Mucosa of stomach (tissue), 1 donor: ENCODE measurements at regions not wholly inside any gene's neighbourhood (a gene's known extent, or its start where the extent isn't known, plus 50 kb on each side); places are given as distances from the start of the nearest gene placed in this dataset.

Source experiments
- H3K27me3 ChIP-seq: one replicate; pipeline ENCODE4 v1.7.0; 2013; ENCODE audit warnings: mild to moderate bottlenecking, low read length; ENCODE audit not compliant: control insufficient read depth, insufficient read depth
- H3K36me3 ChIP-seq: one replicate; pipeline ENCODE4 v1.7.0; 2013; ENCODE audit warnings: low read length; ENCODE audit not compliant: control insufficient read depth, insufficient read depth
- H3K4me1 ChIP-seq: one replicate; pipeline ENCODE4 v1.7.0; 2013; ENCODE audit warnings: mild to moderate bottlenecking, low read length; ENCODE audit not compliant: control insufficient read depth, insufficient read depth
- H3K4me3 ChIP-seq: one replicate; pipeline ENCODE4 v1.7.0; 2013; ENCODE audit warnings: low read length
- H3K9ac ChIP-seq: one replicate; pipeline ENCODE4 v1.7.0; 2013; ENCODE audit warnings: mild to moderate bottlenecking, low read length, moderate library complexity
- H3K9me3 ChIP-seq: one replicate; pipeline ENCODE4 v1.7.0; 2013; ENCODE audit warnings: mild to moderate bottlenecking, low read length, moderate library complexity; ENCODE audit not compliant: control insufficient read depth
- donor health status: Pancreatic carcinoma.

GRCh38 chr15:62792986-62793751 lies 249.4 kb upstream of the TPM1 start:
- no peak overlapping the region for H3K9ac ChIP-seq
- H3K27me3 ChIP-seq: no peaks in the 10 kb centered on the region
- H3K36me3 ChIP-seq: peaks cover 22% of the 10 kb centered on the region

GRCh38 chr15:62793752-62794144 lies 248.8 kb upstream of the TPM1 start:
- Histone ChIP-seq H3K4me3 (no peak overlapping the region), H3K36me3 (peaks cover 22% of the 10 kb centered on the region), H3K9me3 (no peaks in the 10 kb centered on the region), H3K27me3 (no peaks in the 10 kb centered on the region), H3K4me1 (no peaks in the 10 kb centered on the region), H3K9ac (no peak overlapping the region)

More at GRCh38 chr15:62792986-62793751, 249.4 kb upstream of the TPM1 start:
- Histone ChIP-seq H3K9me3 (no peaks in the 10 kb centered on the region), H3K4me1 (no peaks in the 10 kb centered on the region), H3K4me3 (no peak overlapping the region)

- H3K4me1 ChIP-seq: no peaks in the 10 kb centered on the region
- no peaks in the 10 kb centered on the region for H3K9me3 ChIP-seq
- H3K27me3 ChIP-seq: no peaks in the 10 kb centered on the region
- no peak overlapping the region for H3K4me3 ChIP-seq
- H3K9ac ChIP-seq: no peak overlapping the region
- peaks cover 22% of the 10 kb centered on the region for H3K36me3 ChIP-seq
These were observed 247.4 kb upstream of the TPM1 start for GRCh38 chr15:62795171-62795570.

- Histone ChIP-seq H3K4me3 (no peak overlapping the region), H3K27me3 (no peaks in the 10 kb centered on the region), H3K4me1 (no peaks in the 10 kb centered on the region), H3K9me3 (no peaks in the 10 kb centered on the region), H3K9ac (no peak overlapping the region), H3K36me3 (peaks cover 22% of the 10 kb centered on the region)
These were observed 246.5 kb upstream of the TPM1 start for GRCh38 chr15:62795700-62796695.

- H3K9ac ChIP-seq: no peak overlapping the region
- no peaks in the 10 kb centered on the region for H3K9me3 ChIP-seq
- H3K4me1 ChIP-seq: no peaks in the 10 kb centered on the region
- no peaks in the 10 kb centered on the region for H3K27me3 ChIP-seq
- H3K4me3 ChIP-seq: no peak overlapping the region
- peaks cover 22% of the 10 kb centered on the region for H3K36me3 ChIP-seq
These were observed 245.4 kb upstream of the TPM1 start for GRCh38 chr15:62797171-62797570.

GRCh38 chr15:62798536-62798935 lies 244.0 kb upstream of the TPM1 start:
- no peak overlapping the region for H3K9ac ChIP-seq
- no peaks in the 10 kb centered on the region for H3K4me1 ChIP-seq
- no peaks in the 10 kb centered on the region for H3K9me3 ChIP-seq
- H3K4me3 ChIP-seq: no peak overlapping the region
- peaks cover 26% of the 10 kb centered on the region for H3K36me3 ChIP-seq
- H3K27me3 ChIP-seq: no peaks in the 10 kb centered on the region

GRCh38 chr15:62799037-62799436 lies 243.5 kb upstream of the TPM1 start:
- Histone ChIP-seq H3K9me3 (no peaks in the 10 kb centered on the region), H3K4me3 (no peak overlapping the region), H3K27me3 (no peaks in the 10 kb centered on the region), H3K4me1 (no peaks in the 10 kb centered on the region), H3K36me3 (peaks cover 26% of the 10 kb centered on the region), H3K9ac (no peak overlapping the region)

- no peaks in the 10 kb centered on the region for H3K4me1 ChIP-seq
- peaks cover 25% of the 10 kb centered on the region for H3K36me3 ChIP-seq
- no peaks in the 10 kb centered on the region for H3K9me3 ChIP-seq
- no peaks in the 10 kb centered on the region for H3K27me3 ChIP-seq
- no peak overlapping the region for H3K4me3 ChIP-seq
- no peak overlapping the region for H3K9ac ChIP-seq
These were observed 242.6 kb upstream of the TPM1 start for GRCh38 chr15:62799919-62800318.

GRCh38 chr15:62802612-62803011 lies 239.9 kb upstream of the TPM1 start:
- no peak overlapping the region for H3K4me3 ChIP-seq
- no peaks in the 10 kb centered on the region for H3K27me3 ChIP-seq
- H3K9ac ChIP-seq: no peak overlapping the region
- no peaks in the 10 kb centered on the region for H3K9me3 ChIP-seq
- H3K4me1 ChIP-seq: no peaks in the 10 kb centered on the region
- H3K36me3 ChIP-seq: peaks cover 15% of the 10 kb centered on the region

- H3K36me3 ChIP-seq: peaks cover 13% of the 10 kb centered on the region
- H3K4me1 ChIP-seq: no peaks in the 10 kb centered on the region
- H3K9me3 ChIP-seq: no peaks in the 10 kb centered on the region
- no peak overlapping the region for H3K9ac ChIP-seq
- no peaks in the 10 kb centered on the region for H3K27me3 ChIP-seq
- H3K4me3 ChIP-seq: no peak overlapping the region
These were observed 238.6 kb upstream of the TPM1 start for GRCh38 chr15:62803856-62804400.

GRCh38 chr15:62805502-62805901 lies 237.0 kb upstream of the TPM1 start:
- Histone ChIP-seq H3K27me3 (no peaks in the 10 kb centered on the region), H3K36me3 (peaks cover 13% of the 10 kb centered on the region), H3K9ac (no peak overlapping the region), H3K9me3 (no peaks in the 10 kb centered on the region), H3K4me3 (no peak overlapping the region), H3K4me1 (no peaks in the 10 kb centered on the region)
